Upper lobe of left lung (tissue), 6 donors: ENCODE measurements at regions not wholly inside any gene's neighbourhood (a gene's known extent, or its start where the extent isn't known, plus 50 kb on each side); places are given as distances from the start of the nearest gene placed in this dataset.
A peak's percentile ranks its signal among the peaks of the same experiment; 100 is the strongest.

Experiments
- ATAC-seq, 2 donors: fragments of 200-7000 bp; cut with Tn5 transposase; one replicate each; pipeline ENCODE4 v1.9.1; 2022; ENCODE audit warnings: mild to moderate bottlenecking in 2 of 2, moderate library complexity in 2 of 2; ENCODE audit not compliant: low FRiP score in 2 of 2
- DNase-seq, 2 donors: peaks; one replicate each; pipeline ENCODE4 v3.0.0-alpha.2; 2019 to 2020
- H3K27ac ChIP-seq, 4 donors: fragments of 200-600 bp; sonication (generic); one replicate each; pipeline ENCODE4 v1.5.1; 2016 to 2019
- H3K27me3 ChIP-seq, 4 donors: fragments of 200-600 bp; sonication (generic); one replicate each; pipeline ENCODE4 v1.5.1; 2017 to 2019
- H3K36me3 ChIP-seq, 4 donors: fragments of 200-600 bp; sonication (generic); one replicate each; pipeline ENCODE4 v1.5.1; 2016 to 2019
- H3K4me1 ChIP-seq, 4 donors: fragments of 200-600 bp; sonication (generic); one replicate each; pipeline ENCODE4 v1.5.1; 2018 to 2019
- H3K4me3 ChIP-seq, 4 donors: fragments of 200-600 bp; sonication (generic); one replicate each; pipeline ENCODE4 v1.5.1; 2017 to 2019; ENCODE audit warnings: mild to moderate bottlenecking in 2 of 4, moderate library complexity in 1 of 4
- H3K9me3 ChIP-seq, 4 donors: fragments of 200-600 bp; sonication (generic); one replicate each; pipeline ENCODE4 v1.5.1; 2018 to 2019
- CTCF ChIP-seq, 6 experiments: fragments of 450-650 bp in 4 of 6; fragments of 200-600 bp in 2 of 6; sonication (generic) in 2 of 6; IDR thresholded peaks; one replicate each; pipeline ENCODE4 v1.5.1; 2016 to 2019; ENCODE audit warnings: antibody characterized with exemption in 6 of 6
- EP300 ChIP-seq, 4 donors: sonication (generic); formaldehyde crosslinking; IDR thresholded peaks; one replicate each; pipeline ENCODE4 v1.5.1; 2017; ENCODE audit warnings: antibody characterized with exemption in 4 of 4, control low read depth in 2 of 4
- POLR2A ChIP-seq, 4 donors: fragments of 450-650 bp; IDR thresholded peaks; one replicate each; pipeline ENCODE4 v1.5.1; 2016 to 2017; ENCODE audit warnings: antibody characterized with exemption in 4 of 4, mild to moderate bottlenecking in 2 of 4
- POLR2AphosphoS5 ChIP-seq, 2 donors: sonication (generic); formaldehyde crosslinking; IDR thresholded peaks; one replicate each; pipeline ENCODE4 v1.5.1; 2017; ENCODE audit warnings: antibody characterized with exemption in 2 of 2
- WGBS, 2 donors: methylation state at CpG; one replicate each; pipeline ENCODE4 v1.1.5; 2017 to 2018; 5-methylcytosine and 5-hydroxymethylcytosine counted together
- donor health status: DM: no; HTN: no; CAD: no; lungs with moderate emphysema.
- donor health status: DM: no; HTN: yes; CAD: no; lungs with severe emphysema.

GRCh38 chr2:9765611-9766531 lies 77.4 kb upstream of the TAF1B start:
- Histone ChIP-seq H3K4me3 (no peak overlapping the region), H3K9me3 (no peaks in the 10 kb centered on the region), H3K36me3 (no peaks in the 10 kb centered on the region), H3K27me3 (no peaks in the 10 kb centered on the region), H3K4me1 (peaks cover 3 to 14% (median 9%) of the 10 kb centered on the region in 4 donors), H3K27ac (no peak overlapping the region)
- TF ChIP-seq EP300 (IDR thresholded peaks at IDR 0.05), result no peak
- no peak for TF ChIP-seq CTCF (IDR thresholded peaks at IDR 0.05)
- TF ChIP-seq POLR2A (IDR thresholded peaks at IDR 0.05), result no peak
- no peak for TF ChIP-seq POLR2AphosphoS5 (IDR thresholded peaks at IDR 0.05)
- ATAC-seq (no peak), DNase-seq (peak in 1 of 2 donors; percentile 83)
- 83 to 88% methylated on average over 16 to 18 of the region's 18 CpGs for WGBS, 2 donors

- no peak overlapping the region for H3K4me3 ChIP-seq
- DNase-seq (no peak), ATAC-seq (no peak)
- H3K27ac ChIP-seq, result no peak overlapping the region
- H3K9me3 ChIP-seq, result no peaks in the 10 kb centered on the region
- whole genome bisulfite sequencing, 2 donors, result 97 to 98% methylated on average over 16 to 17 of the region's 17 CpGs
- H3K36me3 ChIP-seq, result no peaks in the 10 kb centered on the region
- TF ChIP-seq EP300 (IDR thresholded peaks at IDR 0.05) (no peak), POLR2A (IDR thresholded peaks at IDR 0.05) (no peak), POLR2AphosphoS5 (IDR thresholded peaks at IDR 0.05) (no peak), CTCF (IDR thresholded peaks at IDR 0.05) (no peak)
- H3K4me1 ChIP-seq, result peaks cover 7 to 25% (median 16%) of the 10 kb centered on the region in 4 donors
- no peaks in the 10 kb centered on the region for H3K27me3 ChIP-seq
Observed at GRCh38 chr2:9767656-9768281, 75.5 kb upstream of the TAF1B start.

DNA sequence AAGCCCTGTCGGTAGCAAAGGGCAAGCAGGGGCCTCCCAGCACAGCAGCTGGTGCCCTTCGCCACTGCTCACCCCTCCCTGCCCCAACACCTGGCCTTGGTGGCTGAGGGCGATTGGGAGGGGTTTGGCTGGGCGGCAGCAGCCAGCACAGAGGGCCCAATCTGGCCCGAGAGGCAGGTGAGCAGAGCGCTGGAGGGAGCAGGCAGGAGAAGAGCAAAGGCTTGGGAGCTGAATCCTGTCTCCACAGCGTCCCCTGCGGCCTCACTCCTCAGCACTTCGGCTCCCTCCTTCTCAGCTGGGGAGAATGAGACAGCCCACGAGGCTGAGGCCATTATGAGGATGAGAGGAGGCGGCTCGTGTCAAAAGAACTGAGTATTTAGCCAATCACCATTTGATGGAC lies 74.9 kb upstream of the TAF1B start:
- DNase-seq (no peak), ATAC-seq (no peak)
- no peak overlapping the region for H3K27ac ChIP-seq
- WGBS, 2 donors, result 79 to 84% methylated on average over 9 to 11 of the region's 12 CpGs
- H3K4me1 ChIP-seq, result peaks cover 7 to 25% (median 17%) of the 10 kb centered on the region in 4 donors
- no peaks in the 10 kb centered on the region for H3K36me3 ChIP-seq
- no peaks in the 10 kb centered on the region for H3K9me3 ChIP-seq
- H3K4me3 ChIP-seq, result no peak overlapping the region
- TF ChIP-seq CTCF (IDR thresholded peaks at IDR 0.05), result no peak
- no peak for TF ChIP-seq POLR2AphosphoS5 (IDR thresholded peaks at IDR 0.05)
- TF ChIP-seq POLR2A (IDR thresholded peaks at IDR 0.05), result no peak
- H3K27me3 ChIP-seq, result no peaks in the 10 kb centered on the region

GRCh38 chr2:9769171-9770005 lies 73.9 kb upstream of the TAF1B start:
- peaks cover 7 to 25% (median 18%) of the 10 kb centered on the region in 4 donors for H3K4me1 ChIP-seq
- no peaks in the 10 kb centered on the region for H3K36me3 ChIP-seq
- H3K27ac ChIP-seq, result no peak overlapping the region
- peak in 1 of 2 donors; percentile 68 for DNase-seq
- ATAC-seq, result no peak
- TF ChIP-seq POLR2AphosphoS5 (IDR thresholded peaks at IDR 0.05), result no peak
- no peak for TF ChIP-seq EP300 (IDR thresholded peaks at IDR 0.05)
- no peak for TF ChIP-seq POLR2A (IDR thresholded peaks at IDR 0.05)
- no peak for TF ChIP-seq CTCF (IDR thresholded peaks at IDR 0.05)
- no peaks in the 10 kb centered on the region for H3K9me3 ChIP-seq
- H3K27me3 ChIP-seq, result no peaks in the 10 kb centered on the region
- 67 to 81% methylated on average over 9 to 19 of the region's 19 CpGs for WGBS, 2 donors
- no peak overlapping the region for H3K4me3 ChIP-seq
